MM.1S (cell line): ENCODE measurements at regions not wholly inside any gene's neighbourhood (a gene's known extent, or its start where the extent isn't known, plus 50 kb on each side); places are given as distances from the start of the nearest gene placed in this dataset.

Experiments
- DNase-seq: peaks from one replicate; pipeline ENCODE4 v3.0.0-alpha.2; 2015
- H2AFZ ChIP-seq: fragments of 300-600 bp; sonication (generic); 2 replicates; pipeline ENCODE4 v1.6.0; 2016; ENCODE audit warnings: antibody characterized with exemption, low read length
- H3F3A ChIP-seq: fragments of 300-600 bp; sonication (generic); 2 replicates; pipeline ENCODE4 v1.6.1; 2016; ENCODE audit warnings: mild to moderate bottlenecking, antibody characterized with exemption, low read length, moderate library complexity, mixed read lengths; ENCODE audit not compliant: insufficient read depth
- H3K27ac ChIP-seq: fragments of 300-600 bp; sonication (generic); 2 replicates; pipeline ENCODE4 v1.5.1; 2016; ENCODE audit warnings: mild to moderate bottlenecking, low read length
- H3K27me3 ChIP-seq: fragments of 300-600 bp; sonication (generic); replicated peaks from 2 replicates; pipeline ENCODE4 v1.6.0; 2016; ENCODE audit warnings: low read length; ENCODE audit not compliant: insufficient read depth
- H3K36me3 ChIP-seq: fragments of 300-600 bp; sonication (generic); replicated peaks from 2 replicates; pipeline ENCODE4 v1.6.1; 2016; ENCODE audit warnings: mild to moderate bottlenecking, low read length, mixed read lengths; ENCODE audit not compliant: insufficient read depth
- H3K4me1 ChIP-seq: fragments of 300-600 bp; sonication (generic); 2 replicates; pipeline ENCODE4 v1.6.1; 2016; ENCODE audit warnings: low read length, mixed read lengths
- H3K4me2 ChIP-seq: fragments of 300-600 bp; sonication (generic); 2 replicates; pipeline ENCODE4 v1.6.0; 2016; ENCODE audit warnings: low read depth, low read length
- H3K4me3 ChIP-seq: fragments of 300-600 bp; sonication (generic); 2 replicates; pipeline ENCODE4 v1.5.1; 2016; ENCODE audit warnings: low read length, mixed read lengths
- H3K79me2 ChIP-seq: fragments of 300-600 bp; sonication (generic); 2 replicates; pipeline ENCODE4 v1.6.1; 2016; ENCODE audit warnings: mixed run types, low read length, mixed read lengths
- H3K9ac ChIP-seq: fragments of 300-600 bp; sonication (generic); 2 replicates; pipeline ENCODE4 v1.6.1; 2016; ENCODE audit warnings: low read length, mixed read lengths
- H3K9me2 ChIP-seq: fragments of 300-600 bp; sonication (generic); replicated peaks from 2 replicates; pipeline ENCODE4 v1.6.1; 2016; ENCODE audit warnings: mild to moderate bottlenecking, low read length, mixed read lengths; ENCODE audit not compliant: insufficient read depth
- H3K9me3 ChIP-seq: fragments of 300-600 bp; sonication (generic); replicated peaks from 2 replicates; pipeline ENCODE4 v1.6.1; 2016; ENCODE audit warnings: mild to moderate bottlenecking, low read length, mixed read lengths; ENCODE audit not compliant: insufficient read depth
- H4K20me1 ChIP-seq: fragments of 300-600 bp; sonication (generic); 2 replicates; pipeline ENCODE4 v1.6.1; 2016; ENCODE audit warnings: mild to moderate bottlenecking, low read length, moderate library complexity, mixed read lengths; ENCODE audit not compliant: insufficient read depth
- EZH2 ChIP-seq: fragments of 300-600 bp; sonication (generic); optimal IDR thresholded peaks from 2 replicates; pipeline ENCODE3; 2017; ENCODE audit warnings: low read depth, mild to moderate bottlenecking, antibody characterized with exemption, low read length, mixed read lengths
- EZH2phosphoT487 ChIP-seq: fragments of 300-600 bp; sonication (generic); IDR thresholded peaks from 2 replicates; pipeline ENCODE4 v1.6.1; 2018; ENCODE audit warnings: antibody characterized with exemption, low read length
- TF ChIP-seq, protein P1 (sequence below): fragments of 300-600 bp; sonication (generic); IDR thresholded peaks from 2 replicates; pipeline ENCODE4 v1.5.1; 2016; ENCODE audit warnings: antibody characterized with exemption, low read length, mixed read lengths

GRCh38 chr6:43933148-43933885 is 163.3 kb downstream of the VEGFA start:
- H3K9ac ChIP-seq, result no peak overlapping the region
- H3K9me3 ChIP-seq, result no peaks in the 10 kb centered on the region
- no peak overlapping the region for H3K27ac ChIP-seq
- no peaks in the 10 kb centered on the region for H3K27me3 ChIP-seq
- H3K4me2 ChIP-seq, result no peak overlapping the region
- DNase-seq, result no peak
- TF ChIP-seq, protein P1, sequence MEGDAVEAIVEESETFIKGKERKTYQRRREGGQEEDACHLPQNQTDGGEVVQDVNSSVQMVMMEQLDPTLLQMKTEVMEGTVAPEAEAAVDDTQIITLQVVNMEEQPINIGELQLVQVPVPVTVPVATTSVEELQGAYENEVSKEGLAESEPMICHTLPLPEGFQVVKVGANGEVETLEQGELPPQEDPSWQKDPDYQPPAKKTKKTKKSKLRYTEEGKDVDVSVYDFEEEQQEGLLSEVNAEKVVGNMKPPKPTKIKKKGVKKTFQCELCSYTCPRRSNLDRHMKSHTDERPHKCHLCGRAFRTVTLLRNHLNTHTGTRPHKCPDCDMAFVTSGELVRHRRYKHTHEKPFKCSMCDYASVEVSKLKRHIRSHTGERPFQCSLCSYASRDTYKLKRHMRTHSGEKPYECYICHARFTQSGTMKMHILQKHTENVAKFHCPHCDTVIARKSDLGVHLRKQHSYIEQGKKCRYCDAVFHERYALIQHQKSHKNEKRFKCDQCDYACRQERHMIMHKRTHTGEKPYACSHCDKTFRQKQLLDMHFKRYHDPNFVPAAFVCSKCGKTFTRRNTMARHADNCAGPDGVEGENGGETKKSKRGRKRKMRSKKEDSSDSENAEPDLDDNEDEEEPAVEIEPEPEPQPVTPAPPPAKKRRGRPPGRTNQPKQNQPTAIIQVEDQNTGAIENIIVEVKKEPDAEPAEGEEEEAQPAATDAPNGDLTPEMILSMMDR, result no peak
- no peak for TF ChIP-seq EZH2
- no peak for TF ChIP-seq EZH2phosphoT487
- H3K4me1 ChIP-seq, result 0 out of 2 replicates have a peak, but pooled peaks cover 6% of the 10 kb centered on the region
- no peaks in the 10 kb centered on the region for H3F3A ChIP-seq
- H3K9me2 ChIP-seq, result no peaks in the 10 kb centered on the region
- H3K4me3 ChIP-seq, result no peak overlapping the region
- H2AFZ ChIP-seq, result no peak overlapping the region
- H4K20me1 ChIP-seq, result no peaks in the 10 kb centered on the region
- no peaks in the 10 kb centered on the region for H3K79me2 ChIP-seq
- no peaks in the 10 kb centered on the region for H3K36me3 ChIP-seq

GRCh38 chr6:43932259-43933147 is 162.5 kb downstream of the VEGFA start:
- Histone ChIP-seq H3K9me2 (no peaks in the 10 kb centered on the region), H3K4me2 (no peak overlapping the region), H3K4me3 (no peak overlapping the region), H3K27ac (no peak overlapping the region), H3K36me3 (no peaks in the 10 kb centered on the region), H2AFZ (no peak overlapping the region), H3K4me1 (0 out of 2 replicates have a peak, but pooled peaks cover 6% of the 10 kb centered on the region), H3K79me2 (no peaks in the 10 kb centered on the region), H3F3A (no peaks in the 10 kb centered on the region), H3K27me3 (no peaks in the 10 kb centered on the region), H3K9ac (no peak overlapping the region), H4K20me1 (no peaks in the 10 kb centered on the region), H3K9me3 (no peaks in the 10 kb centered on the region)
- TF ChIP-seq EZH2phosphoT487 (no peak), EZH2 (no peak)
- TF ChIP-seq, protein P1, result no peak
- DNase-seq, result no peak

GRCh38 chr6:43931201-43931600 is 161.2 kb downstream of the VEGFA start:
- Histone ChIP-seq H3K9ac (no peak overlapping the region), H3K4me2 (no peak overlapping the region), H4K20me1 (no peaks in the 10 kb centered on the region), H3K4me1 (0 out of 2 replicates have a peak, but pooled peaks cover 6% of the 10 kb centered on the region), H3K27ac (no peak overlapping the region), H3F3A (no peaks in the 10 kb centered on the region), H3K79me2 (no peaks in the 10 kb centered on the region), H3K4me3 (no peak overlapping the region), H3K9me3 (no peaks in the 10 kb centered on the region), H2AFZ (no peak overlapping the region), H3K27me3 (no peaks in the 10 kb centered on the region), H3K9me2 (no peaks in the 10 kb centered on the region), H3K36me3 (no peaks in the 10 kb centered on the region)
- TF ChIP-seq, protein P1, result no peak
- no peak for TF ChIP-seq EZH2
- TF ChIP-seq EZH2phosphoT487, result no peak
- DNase-seq, result no peak
